ENCODE measurements at regions not wholly inside any gene's neighbourhood (a gene's known extent, or its start where the extent isn't known, plus 50 kb on each side); places are given as distances from the start of the nearest gene placed in this dataset.

GRCh38 chr16:52171481-52171880 is 375.5 kb downstream of the TOX3 start:
- no peak overlapping the region for H3K4me3 ChIP-seq (replicated peaks in 1 of 2; ENCODE audit: low read depth in 2 of 2, low read length in 2 of 2)
- DNase-seq (ENCODE audit: low read depth in 2 of 2) = no peak
- no peak for TF ChIP-seq CTCF (IDR thresholded peaks at IDR 0.05; ENCODE audit: low read depth, low read length)

- no peak for TF ChIP-seq CTCF (IDR thresholded peaks at IDR 0.05; ENCODE audit: low read depth, low read length)
- DNase-seq (ENCODE audit: low read depth in 2 of 2) = no peak
- H3K4me3 ChIP-seq (replicated peaks in 1 of 2; ENCODE audit: low read depth in 2 of 2, low read length in 2 of 2) = no peak overlapping the region
These were observed 379.6 kb downstream of the TOX3 start for GRCh38 chr16:52167328-52167727.

- DNase-seq (ENCODE audit: low read depth in 2 of 2) = no peak
- no peak for TF ChIP-seq CTCF (IDR thresholded peaks at IDR 0.05; ENCODE audit: low read depth, low read length)
- no peak overlapping the region for H3K4me3 ChIP-seq (replicated peaks in 1 of 2; ENCODE audit: low read depth in 2 of 2, low read length in 2 of 2)
These were observed 381.0 kb downstream of the TOX3 start for GRCh38 chr16:52165961-52166360.

GRCh38 chr16:52149003-52149402 is 397.9 kb downstream of the TOX3 start:
- TF ChIP-seq CTCF (IDR thresholded peaks at IDR 0.05; ENCODE audit: low read depth, low read length) = no peak
- no peak for DNase-seq (ENCODE audit: low read depth in 2 of 2)
- no peak overlapping the region for H3K4me3 ChIP-seq (replicated peaks in 1 of 2; ENCODE audit: low read depth in 2 of 2, low read length in 2 of 2)

- no peak for TF ChIP-seq CTCF (IDR thresholded peaks at IDR 0.05; ENCODE audit: low read depth, low read length)
- no peak for DNase-seq (ENCODE audit: low read depth in 2 of 2)
- H3K4me3 ChIP-seq (replicated peaks in 1 of 2; ENCODE audit: low read depth in 2 of 2, low read length in 2 of 2) = no peak overlapping the region
These were observed 405.1 kb downstream of the TOX3 start for GRCh38 chr16:52141871-52142270.

- no peak for DNase-seq (ENCODE audit: low read depth in 2 of 2)
- no peak overlapping the region for H3K4me3 ChIP-seq (replicated peaks in 1 of 2; ENCODE audit: low read depth in 2 of 2, low read length in 2 of 2)
- TF ChIP-seq CTCF (IDR thresholded peaks at IDR 0.05; ENCODE audit: low read depth, low read length) = no peak
These were observed 418.6 kb downstream of the TOX3 start for GRCh38 chr16:52128361-52128760.

- TF ChIP-seq CTCF (IDR thresholded peaks at IDR 0.05; ENCODE audit: low read depth, low read length) = no peak
- DNase-seq (ENCODE audit: low read depth in 2 of 2) = no peak
- H3K4me3 ChIP-seq (replicated peaks in 1 of 2; ENCODE audit: low read depth in 2 of 2, low read length in 2 of 2) = no peak overlapping the region
These were observed 423.1 kb downstream of the TOX3 start for GRCh38 chr16:52123842-52124241.

All from cardiac fibroblast (primary cell).